OCI-LY7 (cell line): ENCODE measurements at regions not wholly inside any gene's neighbourhood (a gene's known extent, or its start where the extent isn't known, plus 50 kb on each side); places are given as distances from the start of the nearest gene placed in this dataset.

Experiments
- BruUV-seq: library from RNA; stranded (reverse); fragments of 400-500 nt; replicated peaks from 2 replicates; lab custom pipeline; 2021; lab: Mats Ljungman, UMichigan
- CTCF ChIA-PET: fragments of 300-600 bp; sonication (Branson Sonifier 250); formaldehyde crosslinking; loops from one replicate; lab custom pipeline; 2022; ENCODE audit warnings: antibody characterized with exemption; ENCODE audit not compliant: unreplicated experiment; lab: Charles Lee
- POLR2A ChIA-PET: fragments of 300-600 bp; sonication (Branson Sonifier 250); formaldehyde crosslinking; loops from one replicate; lab custom pipeline; 2022; ENCODE audit warnings: antibody characterized with exemption; lab: Charles Lee
- DNase-seq: peaks from one replicate; pipeline ENCODE4 v3.0.0-alpha.2; 2015; ENCODE audit warnings: low spot score
- H2AFZ ChIP-seq: fragments of 200-600 bp; sonication (generic), shearing (Covaris generic); 2 replicates; pipeline ENCODE4 v1.6.1; 2014; ENCODE audit warnings: mild to moderate bottlenecking, antibody characterized with exemption, low read length, moderate library complexity
- H3K27ac ChIP-seq: fragments of 200-600 bp; sonication (generic); 2 replicates; pipeline ENCODE4 v1.5.1; 2014; ENCODE audit warnings: mixed run types, low read depth, mild to moderate bottlenecking, moderate library complexity, low read length, inconsistent platforms; ENCODE audit not compliant: poor library complexity, severe bottlenecking
- H3K36me3 ChIP-seq: fragments of 200-600 bp; sonication (generic); 2 replicates; pipeline ENCODE4 v1.6.1; 2014; ENCODE audit warnings: mild to moderate bottlenecking, antibody characterized with exemption, low read length, moderate library complexity, mixed read lengths; ENCODE audit not compliant: insufficient read depth
- H3K4me1 ChIP-seq: fragments of 200-600 bp; sonication (generic); 2 replicates; pipeline ENCODE4 v1.5.1; 2014; ENCODE audit warnings: mild to moderate bottlenecking, low read length; ENCODE audit not compliant: insufficient read depth, poor library complexity, severe bottlenecking
- H3K4me2 ChIP-seq: fragments of 200-600 bp; sonication (generic); 2 replicates; pipeline ENCODE4 v1.6.1; 2014; ENCODE audit warnings: mild to moderate bottlenecking, low read length
- H3K4me3 ChIP-seq: fragments of 200-600 bp; sonication (generic); 2 replicates; pipeline ENCODE4 v1.5.1; 2014; ENCODE audit warnings: mild to moderate bottlenecking, low read depth, low read length; ENCODE audit not compliant: poor library complexity, severe bottlenecking
- H3K79me2 ChIP-seq: fragments of 200-600 bp; sonication (generic); 2 replicates; pipeline ENCODE4 v1.6.1; 2016; ENCODE audit warnings: low read depth, mild to moderate bottlenecking, low read length, moderate library complexity, mixed read lengths; ENCODE audit not compliant: insufficient read depth
- H3K9me2 ChIP-seq: fragments of 200-600 bp; sonication (generic); 2 replicates; pipeline ENCODE4 v1.6.1; 2016; ENCODE audit warnings: mild to moderate bottlenecking, low read length, mixed read lengths; ENCODE audit not compliant: insufficient read depth
- H3K9me3 ChIP-seq: fragments of 200-600 bp; sonication (generic); 2 replicates; pipeline ENCODE4 v1.6.1; 2014; ENCODE audit warnings: mild to moderate bottlenecking, mixed run types, low read length, mixed read lengths
- H4K20me1 ChIP-seq: fragments of 200-600 bp; sonication (generic); 2 replicates; pipeline ENCODE4 v1.6.1; 2014; ENCODE audit warnings: mild to moderate bottlenecking, antibody characterized with exemption, low read length, moderate library complexity, mixed read lengths; ENCODE audit not compliant: insufficient read depth
- CTCF ChIP-seq: fragments of 200-600 bp; sonication (generic); conservative IDR thresholded peaks from 2 replicates; pipeline ENCODE4 v1.5.1; 2014; ENCODE audit warnings: mild to moderate bottlenecking, antibody characterized with exemption, low read length, moderate library complexity, mixed read lengths
- EZH2phosphoT487 ChIP-seq: fragments of 200-600 bp; sonication (generic); IDR thresholded peaks from 2 replicates; pipeline ENCODE4 v1.6.1; 2018; ENCODE audit warnings: low read depth, borderline replicate concordance, mild to moderate bottlenecking, mixed run types, antibody characterized with exemption, low read length, moderate library complexity, mixed read lengths
- intact Hi-C: fragments of 100-400 bp; cut with micrococcal nuclease; formaldehyde crosslinking; loops from one replicate; pipeline ENCODE4 v1.10.0; 2022; ENCODE audit not compliant: unreplicated experiment

GRCh38 chr17:15087946-15088345 is 177.2 kb downstream of the PMP22 start:
- Histone ChIP-seq H3K36me3 (no peaks in the 10 kb centered on the region), H3K4me1 (no peaks in the 10 kb centered on the region), H4K20me1 (no peaks in the 10 kb centered on the region), H3K9me3 (no peaks in the 10 kb centered on the region), H3K27ac (no peak overlapping the region), H3K79me2 (no peaks in the 10 kb centered on the region), H2AFZ (no peak overlapping the region), H3K4me3 (no peak overlapping the region), H3K4me2 (no peak overlapping the region), H3K9me2 (no peaks in the 10 kb centered on the region)
- POLR2A ChIA-PET, result interaction anchor here (0.7 kb wide), 1 partner anchor 1018 kb away, joined by 3 read pairs; no protein-coding TSS in a partner anchor
- TF ChIP-seq EZH2phosphoT487 (no peak), CTCF (no peak)
- intact Hi-C loops, result no loop called here
- CTCF ChIA-PET, result no interaction called here
- no peak for DNase-seq
- no TSS peak for BruUV-seq

GRCh38 chr17:15086776-15087295 is 178.3 kb downstream of the PMP22 start:
- Histone ChIP-seq H3K27ac (no peak overlapping the region), H3K79me2 (no peaks in the 10 kb centered on the region), H3K9me2 (no peaks in the 10 kb centered on the region), H3K4me2 (no peak overlapping the region), H3K9me3 (no peaks in the 10 kb centered on the region), H3K36me3 (no peaks in the 10 kb centered on the region), H4K20me1 (no peaks in the 10 kb centered on the region), H3K4me3 (no peak overlapping the region), H3K4me1 (no peaks in the 10 kb centered on the region), H2AFZ (no peak overlapping the region)
- BruUV-seq, result no TSS peak
- ChIA-PET POLR2A (interaction anchor here (0.6 kb wide), 1 partner anchor 34 kb away, joined by 3 read pairs; no protein-coding TSS in a partner anchor), CTCF (no interaction called here)
- intact Hi-C loops, result no loop called here
- DNase-seq, result no peak
- TF ChIP-seq EZH2phosphoT487 (no peak), CTCF (no peak)

GRCh38 chr17:15085890-15086677 is 179.0 kb downstream of the PMP22 start:
- Histone ChIP-seq H3K9me3 (no peaks in the 10 kb centered on the region), H4K20me1 (no peaks in the 10 kb centered on the region), H3K4me3 (no peak overlapping the region), H3K4me1 (no peaks in the 10 kb centered on the region), H3K4me2 (no peak overlapping the region), H3K27ac (no peak overlapping the region), H3K9me2 (no peaks in the 10 kb centered on the region), H2AFZ (no peak overlapping the region), H3K36me3 (no peaks in the 10 kb centered on the region), H3K79me2 (no peaks in the 10 kb centered on the region)
- intact Hi-C loops, result no loop called here
- ChIA-PET POLR2A (no interaction called here), CTCF (no interaction called here)
- no TSS peak for BruUV-seq
- TF ChIP-seq CTCF (no peak), EZH2phosphoT487 (no peak)
- DNase-seq, result no peak
